ENCODE measurements at regions not wholly inside any gene's neighbourhood (a gene's known extent, or its start where the extent isn't known, plus 50 kb on each side); places are given as distances from the start of the nearest gene placed in this dataset.

GRCh38 chr20:55354720-55355119, 650.6 kb downstream of the CBLN4 start:
- no peak for DNase-seq (ENCODE audit: low read depth)
- TF ChIP-seq CTCF (conservative IDR thresholded peaks at IDR 0.05; ENCODE audit: low read depth, low read length): no peak
- H3K4me3 ChIP-seq (ENCODE audit: low read length): no peak overlapping the region

GRCh38 chr20:55353206-55353605, 652.1 kb downstream of the CBLN4 start:
- DNase-seq (ENCODE audit: low read depth): no peak
- no peak for TF ChIP-seq CTCF (conservative IDR thresholded peaks at IDR 0.05; ENCODE audit: low read depth, low read length)
- no peak overlapping the region for H3K4me3 ChIP-seq (ENCODE audit: low read length)

- H3K4me3 ChIP-seq (ENCODE audit: low read length): no peak overlapping the region
- TF ChIP-seq CTCF (conservative IDR thresholded peaks at IDR 0.05; ENCODE audit: low read depth, low read length): no peak
- no peak for DNase-seq (ENCODE audit: low read depth)
Observed at GRCh38 chr20:55348223-55348622, 657.1 kb downstream of the CBLN4 start.

GRCh38 chr20:55342822-55343221, 662.5 kb downstream of the CBLN4 start:
- DNase-seq (ENCODE audit: low read depth): no peak
- no peak overlapping the region for H3K4me3 ChIP-seq (ENCODE audit: low read length)
- TF ChIP-seq CTCF (conservative IDR thresholded peaks at IDR 0.05; ENCODE audit: low read depth, low read length): no peak

GRCh38 chr20:55333798-55334197, 671.5 kb downstream of the CBLN4 start:
- no peak for DNase-seq (ENCODE audit: low read depth)
- TF ChIP-seq CTCF (conservative IDR thresholded peaks at IDR 0.05; ENCODE audit: low read depth, low read length): no peak
- H3K4me3 ChIP-seq (ENCODE audit: low read length): no peak overlapping the region

- DNase-seq (ENCODE audit: low read depth): no peak
- no peak for TF ChIP-seq CTCF (conservative IDR thresholded peaks at IDR 0.05; ENCODE audit: low read depth, low read length)
- no peak overlapping the region for H3K4me3 ChIP-seq (ENCODE audit: low read length)
Observed at GRCh38 chr20:55329108-55329507, 676.2 kb downstream of the CBLN4 start.

GRCh38 chr20:55322745-55323144, 682.6 kb downstream of the CBLN4 start:
- H3K4me3 ChIP-seq (ENCODE audit: low read length): no peak overlapping the region
- no peak for DNase-seq (ENCODE audit: low read depth)
- no peak for TF ChIP-seq CTCF (conservative IDR thresholded peaks at IDR 0.05; ENCODE audit: low read depth, low read length)

Data from retinal pigment epithelial cell (primary cell).